ENCODE measurements at regions not wholly inside any gene's neighbourhood (a gene's known extent, or its start where the extent isn't known, plus 50 kb on each side); places are given as distances from the start of the nearest gene placed in this dataset.
"Not testable (repeated sequence)": the region's sequence is repeated elsewhere in the genome, so short reads cannot be mapped to it uniquely, and the experiment has no call there.

DNA sequence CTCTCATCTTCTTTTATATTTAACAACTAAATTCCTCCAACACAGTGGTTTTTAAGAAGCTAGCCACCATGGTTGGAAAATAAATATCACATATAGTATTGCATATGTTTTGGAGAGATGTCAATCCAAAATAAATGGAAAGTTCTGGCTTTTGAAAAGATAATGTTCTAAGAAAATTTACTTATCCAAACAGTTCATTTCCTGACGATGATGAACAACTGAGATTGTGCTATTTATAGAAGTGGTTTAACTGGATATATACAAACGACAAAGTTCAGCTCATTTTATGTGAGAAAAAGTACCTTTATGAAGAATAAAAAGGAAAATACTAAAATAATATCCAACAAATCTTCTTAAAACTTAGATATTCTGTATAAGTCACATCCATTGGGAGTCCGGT lies 174.7 kb downstream of the MZT1 start:
- Histone ChIP-seq H3K36me3 (replicated peaks; ENCODE audit: insufficient read depth, low read length) (no peaks in the 10 kb centered on the region), H3K9me3 (replicated peaks; ENCODE audit: insufficient read depth, low read length) (no peaks in the 10 kb centered on the region), H3K79me2 (ENCODE audit: low read length) (no peaks in the 10 kb centered on the region), H3F3A (ENCODE audit: insufficient read depth, low read length) (no peaks in the 10 kb centered on the region), H3K27me3 (replicated peaks; ENCODE audit: insufficient read depth, low read length) (no peaks in the 10 kb centered on the region), H3K9ac (ENCODE audit: low read length) (no peak overlapping the region), H4K20me1 (ENCODE audit: insufficient read depth, low read length) (no peaks in the 10 kb centered on the region), H3K27ac (ENCODE audit: low read length) (no peak overlapping the region), H3K9me2 (replicated peaks; ENCODE audit: insufficient read depth, low read length) (no peaks in the 10 kb centered on the region), H3K4me1 (ENCODE audit: low read length) (no peaks in the 10 kb centered on the region), H2AFZ (ENCODE audit: low read length) (no peak overlapping the region), H3K4me3 (ENCODE audit: low read length) (no peak overlapping the region), H3K4me2 (ENCODE audit: low read depth, low read length) (no peak overlapping the region)
- TF ChIP-seq, protein P1, sequence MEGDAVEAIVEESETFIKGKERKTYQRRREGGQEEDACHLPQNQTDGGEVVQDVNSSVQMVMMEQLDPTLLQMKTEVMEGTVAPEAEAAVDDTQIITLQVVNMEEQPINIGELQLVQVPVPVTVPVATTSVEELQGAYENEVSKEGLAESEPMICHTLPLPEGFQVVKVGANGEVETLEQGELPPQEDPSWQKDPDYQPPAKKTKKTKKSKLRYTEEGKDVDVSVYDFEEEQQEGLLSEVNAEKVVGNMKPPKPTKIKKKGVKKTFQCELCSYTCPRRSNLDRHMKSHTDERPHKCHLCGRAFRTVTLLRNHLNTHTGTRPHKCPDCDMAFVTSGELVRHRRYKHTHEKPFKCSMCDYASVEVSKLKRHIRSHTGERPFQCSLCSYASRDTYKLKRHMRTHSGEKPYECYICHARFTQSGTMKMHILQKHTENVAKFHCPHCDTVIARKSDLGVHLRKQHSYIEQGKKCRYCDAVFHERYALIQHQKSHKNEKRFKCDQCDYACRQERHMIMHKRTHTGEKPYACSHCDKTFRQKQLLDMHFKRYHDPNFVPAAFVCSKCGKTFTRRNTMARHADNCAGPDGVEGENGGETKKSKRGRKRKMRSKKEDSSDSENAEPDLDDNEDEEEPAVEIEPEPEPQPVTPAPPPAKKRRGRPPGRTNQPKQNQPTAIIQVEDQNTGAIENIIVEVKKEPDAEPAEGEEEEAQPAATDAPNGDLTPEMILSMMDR (IDR thresholded peaks at IDR 0.05; ENCODE audit: low read length), result no peak
- no peak for TF ChIP-seq EZH2 (optimal IDR thresholded peaks at IDR 0.05; ENCODE audit: low read depth, low read length)
- TF ChIP-seq EZH2phosphoT487 (IDR thresholded peaks at IDR 0.05; ENCODE audit: low read length), result no peak
- no peak for DNase-seq

DNA sequence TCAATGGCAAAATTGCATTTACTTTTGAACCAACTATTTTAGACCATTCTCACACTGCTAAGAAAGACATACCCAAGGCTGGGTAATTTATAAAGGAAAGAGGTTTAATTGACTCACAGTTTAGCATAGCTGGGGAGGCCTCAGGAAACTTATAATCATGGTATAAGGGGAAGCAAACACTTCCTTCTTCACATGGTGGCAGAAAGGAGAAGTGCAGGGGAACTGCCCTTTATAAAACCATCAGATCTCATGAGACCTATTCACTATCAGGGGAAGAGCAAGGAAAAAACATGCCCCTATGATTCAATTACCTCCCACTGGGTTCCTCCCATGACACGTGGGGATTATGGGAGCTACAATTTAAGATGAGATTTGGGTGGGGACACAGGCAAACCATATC lies 181.5 kb downstream of the MZT1 start:
- H3K4me2 ChIP-seq (ENCODE audit: low read depth, low read length); H3K4me1 ChIP-seq (ENCODE audit: low read length); H3K27me3 ChIP-seq (replicated peaks; ENCODE audit: insufficient read depth, low read length); H3K36me3 ChIP-seq (replicated peaks; ENCODE audit: insufficient read depth, low read length); H2AFZ ChIP-seq (ENCODE audit: low read length); DNase-seq; H3K9me2 ChIP-seq (replicated peaks; ENCODE audit: insufficient read depth, low read length); H3K4me3 ChIP-seq (ENCODE audit: low read length); H3K27ac ChIP-seq (ENCODE audit: low read length); H3K79me2 ChIP-seq (ENCODE audit: low read length); H3F3A ChIP-seq (ENCODE audit: insufficient read depth, low read length); H3K9ac ChIP-seq (ENCODE audit: low read length); H3K9me3 ChIP-seq (replicated peaks; ENCODE audit: insufficient read depth, low read length); H4K20me1 ChIP-seq (ENCODE audit: insufficient read depth, low read length): not testable (repeated sequence)

DNA sequence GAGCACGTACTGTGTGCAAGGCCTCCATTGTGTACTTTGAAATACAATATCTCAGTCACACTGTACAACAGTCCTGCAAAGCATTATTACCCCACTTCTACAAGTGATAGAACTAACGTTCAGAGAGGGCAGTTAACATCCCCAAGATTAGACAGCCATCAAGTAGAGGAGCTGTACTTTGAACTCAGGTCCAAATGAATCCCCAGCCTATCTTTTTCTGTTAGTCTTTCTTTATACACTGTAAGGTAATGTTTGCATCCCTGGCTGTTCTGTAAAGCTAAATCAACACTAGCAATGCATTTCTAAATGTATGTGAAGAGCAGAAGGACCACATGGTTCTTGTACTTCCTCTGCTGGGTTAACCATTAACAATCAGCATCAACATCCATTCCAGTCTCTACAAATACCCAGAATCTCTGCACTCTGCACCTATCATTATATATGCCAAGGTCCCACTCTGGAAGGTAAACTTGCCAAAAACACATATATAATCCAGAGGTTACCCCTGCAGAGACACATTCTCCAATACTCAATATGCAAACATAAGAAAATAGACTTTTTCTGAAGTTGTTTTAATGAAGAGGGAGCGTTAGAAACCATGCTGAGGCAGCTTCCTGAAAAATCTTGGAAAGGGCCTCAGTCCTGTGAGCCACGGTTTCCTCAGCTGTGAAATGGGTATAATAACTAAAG lies 182.3 kb downstream of the MZT1 start:
- no peaks in the 10 kb centered on the region for H3K9me2 ChIP-seq (replicated peaks; ENCODE audit: insufficient read depth, low read length)
- DNase-seq, result no peak
- no peak overlapping the region for H3K9ac ChIP-seq (ENCODE audit: low read length)
- H4K20me1 ChIP-seq (ENCODE audit: insufficient read depth, low read length), result no peaks in the 10 kb centered on the region
- H3K4me2 ChIP-seq (ENCODE audit: low read depth, low read length), result no peak overlapping the region
- H3K4me1 ChIP-seq (ENCODE audit: low read length), result no peaks in the 10 kb centered on the region
- no peaks in the 10 kb centered on the region for H3K27me3 ChIP-seq (replicated peaks; ENCODE audit: insufficient read depth, low read length)
- H3K79me2 ChIP-seq (ENCODE audit: low read length), result no peaks in the 10 kb centered on the region
- no peak overlapping the region for H3K27ac ChIP-seq (ENCODE audit: low read length)
- H3K4me3 ChIP-seq (ENCODE audit: low read length), result no peak overlapping the region
- TF ChIP-seq EZH2phosphoT487 (IDR thresholded peaks at IDR 0.05; ENCODE audit: low read length), result no peak
- TF ChIP-seq, protein P1 (IDR thresholded peaks at IDR 0.05; ENCODE audit: low read length), result no peak
- TF ChIP-seq EZH2 (optimal IDR thresholded peaks at IDR 0.05; ENCODE audit: low read depth, low read length), result no peak
- no peak overlapping the region for H2AFZ ChIP-seq (ENCODE audit: low read length)
- H3F3A ChIP-seq (ENCODE audit: insufficient read depth, low read length), result no peaks in the 10 kb centered on the region
- no peaks in the 10 kb centered on the region for H3K36me3 ChIP-seq (replicated peaks; ENCODE audit: insufficient read depth, low read length)
- no peaks in the 10 kb centered on the region for H3K9me3 ChIP-seq (replicated peaks; ENCODE audit: insufficient read depth, low read length)

- TF ChIP-seq EZH2 (optimal IDR thresholded peaks at IDR 0.05; ENCODE audit: low read depth, low read length), result no peak
- no peak for TF ChIP-seq EZH2phosphoT487 (IDR thresholded peaks at IDR 0.05; ENCODE audit: low read length)
- TF ChIP-seq, protein P1 (IDR thresholded peaks at IDR 0.05; ENCODE audit: low read length), result no peak
- Histone ChIP-seq H3K4me1 (ENCODE audit: low read length) (no peaks in the 10 kb centered on the region), H3K79me2 (ENCODE audit: low read length) (no peaks in the 10 kb centered on the region), H3K27me3 (replicated peaks; ENCODE audit: insufficient read depth, low read length) (no peaks in the 10 kb centered on the region), H3K9ac (ENCODE audit: low read length) (no peak overlapping the region), H3K4me3 (ENCODE audit: low read length) (no peak overlapping the region), H3K4me2 (ENCODE audit: low read depth, low read length) (no peak overlapping the region), H3K36me3 (replicated peaks; ENCODE audit: insufficient read depth, low read length) (no peaks in the 10 kb centered on the region), H4K20me1 (ENCODE audit: insufficient read depth, low read length) (no peaks in the 10 kb centered on the region), H3K27ac (ENCODE audit: low read length) (no peak overlapping the region), H3F3A (ENCODE audit: insufficient read depth, low read length) (no peaks in the 10 kb centered on the region), H2AFZ (ENCODE audit: low read length) (no peak overlapping the region), H3K9me3 (replicated peaks; ENCODE audit: insufficient read depth, low read length) (no peaks in the 10 kb centered on the region), H3K9me2 (replicated peaks; ENCODE audit: insufficient read depth, low read length) (no peaks in the 10 kb centered on the region)
- no peak for DNase-seq
Observed at GRCh38 chr13:72544042-72544441, 183.4 kb downstream of the MZT1 start.
